SK-N-SH (cell line): ENCODE measurements at regions not wholly inside any gene's neighbourhood (a gene's known extent, or its start where the extent isn't known, plus 50 kb on each side); places are given as distances from the start of the nearest gene placed in this dataset.

Source experiments
- CTCF ChIA-PET: fragments of 300-600, 350-600 bp; formaldehyde crosslinking; extraction: SDS; loops from one replicate; lab custom pipeline; 2021; lab: Yijun Ruan, JAX
- POLR2A ChIA-PET: fragments of 350-600 bp; sonication (Branson Sonifier 250); formaldehyde crosslinking; extraction: SDS; loops from one replicate; lab custom pipeline; 2020; ENCODE audit warnings: antibody characterized with exemption, inconsistent platforms; lab: Yijun Ruan, JAX
- DNase-seq: peaks from one replicate; pipeline ENCODE4 v3.0.0; 2012
- H2AFZ ChIP-seq: fragments of 200-600 bp; sonication (generic); 2 replicates; pipeline ENCODE4 v1.8.1; 2016; ENCODE audit warnings: antibody characterized with exemption, mild to moderate bottlenecking, low read depth
- H3F3A ChIP-seq: fragments of 200-600 bp; sonication (generic); replicated peaks from 2 replicates; pipeline ENCODE3; 2016; ENCODE audit warnings: antibody characterized with exemption, mild to moderate bottlenecking; ENCODE audit not compliant: insufficient read depth
- H3K27ac ChIP-seq, 2 experiments: fragments of 200-500 bp in 1 of 2; fragments of 200-600 bp in 1 of 2; sonication (Bioruptor generic) in 1 of 2; sonication (generic), shearing (Covaris generic) in 1 of 2; 2 replicates each; pipeline versions ENCODE4 v1.5.1 to v1.6.1; 2014 to 2016; ENCODE audit warnings: low read depth in 2 of 2, inconsistent platforms in 1 of 2, low read length in 1 of 2, mild to moderate bottlenecking in 1 of 2, mixed read lengths in 1 of 2
- H3K27me3 ChIP-seq: fragments of 200-600 bp; sonication (generic), shearing (Covaris generic); 2 replicates; pipeline ENCODE4 v1.6.1; 2016; ENCODE audit warnings: mixed run types; ENCODE audit not compliant: insufficient read depth
- H3K36me3 ChIP-seq, 2 experiments: fragments of 200-500 bp in 1 of 2; fragments of 200-600 bp in 1 of 2; sonication (Bioruptor generic) in 1 of 2; sonication (generic) in 1 of 2; replicated peaks in 1 of 2; 2 replicates each; pipeline versions ENCODE3 to v1.5.1; 2014 to 2016; ENCODE audit warnings: low read length in 1 of 2, mild to moderate bottlenecking in 1 of 2; ENCODE audit not compliant: insufficient read depth in 2 of 2, control insufficient read depth in 1 of 2
- H3K4me1 ChIP-seq, 2 experiments: fragments of 200-500 bp in 1 of 2; fragments of 200-600 bp in 1 of 2; sonication (Bioruptor generic) in 1 of 2; sonication (generic), shearing (Covaris generic) in 1 of 2; 2 replicates each; pipeline versions ENCODE4 v1.5.1 to v1.6.1; 2014 to 2016; ENCODE audit warnings: low read depth in 1 of 2, low read length in 1 of 2, mixed run types in 1 of 2; ENCODE audit not compliant: insufficient read depth in 2 of 2, control insufficient read depth in 1 of 2
- H3K4me2 ChIP-seq: fragments of 200-600 bp; sonication (generic), shearing (Covaris generic); 2 replicates; pipeline ENCODE4 v1.6.1; 2017; ENCODE audit warnings: mixed run types
- H3K4me3 ChIP-seq, 2 experiments: fragments of 200-500 bp in 1 of 2; fragments of 200-600 bp in 1 of 2; sonication (Bioruptor generic) in 1 of 2; sonication (generic), shearing (Covaris generic) in 1 of 2; 2 replicates each; pipeline versions ENCODE4 v1.5.1 to v1.8.1; 2014 to 2016; ENCODE audit warnings: low read depth in 2 of 2, inconsistent platforms in 1 of 2, low read length in 1 of 2, mild to moderate bottlenecking in 1 of 2, mixed read lengths in 1 of 2, moderate library complexity in 1 of 2
- H3K79me2 ChIP-seq: fragments of 200-600 bp; sonication (generic); 2 replicates; pipeline ENCODE4 v1.8.1; 2017; ENCODE audit warnings: mild to moderate bottlenecking; ENCODE audit not compliant: insufficient read depth
- H3K9ac ChIP-seq: fragments of 200-600 bp; sonication (generic); 2 replicates; pipeline ENCODE4 v1.6.1; 2017; ENCODE audit warnings: mixed run types
- H3K9me2 ChIP-seq: fragments of 200-600 bp; sonication (generic); 2 replicates; pipeline ENCODE4 v1.6.1; 2017; ENCODE audit warnings: mixed run types
- H3K9me3 ChIP-seq: fragments of 200-600 bp; sonication (generic); 2 replicates; pipeline ENCODE4 v1.6.1; 2017; ENCODE audit warnings: mixed run types, mild to moderate bottlenecking, moderate library complexity
- H4K20me1 ChIP-seq: fragments of 200-600 bp; sonication (generic); 2 replicates; pipeline ENCODE4 v1.6.1; 2017; ENCODE audit warnings: mild to moderate bottlenecking, mixed run types; ENCODE audit not compliant: insufficient read depth
- CHD2 ChIP-seq: fragments of 150-350 bp; IDR thresholded peaks from 2 replicates; pipeline ENCODE4 v1.6.1; 2018; ENCODE audit warnings: low read length; ENCODE audit not compliant: partially characterized antibody
- EP300 ChIP-seq, 2 experiments: IDR thresholded peaks; 2 replicates each; pipeline versions ENCODE4 v1.4.0 to v1.6.1; 2012; ENCODE audit warnings: borderline replicate concordance in 1 of 2, low read depth in 1 of 2, low read length in 1 of 2
- FOSL2 ChIP-seq: IDR thresholded peaks from 2 replicates; pipeline ENCODE4 v1.4.0; 2012; ENCODE audit warnings: low read depth, mild to moderate bottlenecking, moderate library complexity, borderline replicate concordance
- FOXJ3 ChIP-seq: sonication (generic); formaldehyde crosslinking; IDR thresholded peaks from 2 replicates; pipeline ENCODE4 v1.5.1; 2020; ENCODE audit warnings: mild to moderate bottlenecking, missing genetic modification reagents
- JUND ChIP-seq: IDR thresholded peaks from 2 replicates; pipeline ENCODE4 v1.4.0; 2012
- NRF1 ChIP-seq: IDR thresholded peaks from 2 replicates; pipeline ENCODE4 v1.6.1; 2012; ENCODE audit warnings: low read depth, mild to moderate bottlenecking, low read length
- POLR2AphosphoS5 ChIP-seq: IDR thresholded peaks from 2 replicates; pipeline ENCODE4 v1.6.1; 2012; ENCODE audit warnings: low read depth, low read length
- SIN3A ChIP-seq: IDR thresholded peaks from 2 replicates; pipeline ENCODE4 v1.6.1; 2012; ENCODE audit warnings: low read depth, mild to moderate bottlenecking, low read length, moderate library complexity, borderline replicate concordance
- WGBS: methylation state at CpG from one replicate; pipeline ENCODE4 v1.1.6; 2017; ENCODE audit warnings: low lambda C conversion rate; 5-methylcytosine and 5-hydroxymethylcytosine counted together
- TF ChIP-seq, protein P1 (sequence below): IDR thresholded peaks from 2 replicates; pipeline ENCODE4; 2012
- TF ChIP-seq, protein P2 (sequence below): fragments of 200-600 bp; sonication (generic); IDR thresholded peaks from 2 replicates; pipeline ENCODE4 v1.6.1; 2017; ENCODE audit warnings: antibody characterized with exemption, mild to moderate bottlenecking, moderate library complexity
- TF ChIP-seq, protein P3 (sequence below): IDR thresholded peaks from 2 replicates; pipeline ENCODE4 v1.6.1; 2012; ENCODE audit warnings: mild to moderate bottlenecking, low read depth, low read length, moderate library complexity
- TF ChIP-seq, protein P4 (sequence below): fragments of 150-350 bp; IDR thresholded peaks from 2 replicates; pipeline ENCODE4 v1.6.1; 2017; ENCODE audit warnings: antibody characterized with exemption, low read length, low read depth, borderline replicate concordance

DNA sequence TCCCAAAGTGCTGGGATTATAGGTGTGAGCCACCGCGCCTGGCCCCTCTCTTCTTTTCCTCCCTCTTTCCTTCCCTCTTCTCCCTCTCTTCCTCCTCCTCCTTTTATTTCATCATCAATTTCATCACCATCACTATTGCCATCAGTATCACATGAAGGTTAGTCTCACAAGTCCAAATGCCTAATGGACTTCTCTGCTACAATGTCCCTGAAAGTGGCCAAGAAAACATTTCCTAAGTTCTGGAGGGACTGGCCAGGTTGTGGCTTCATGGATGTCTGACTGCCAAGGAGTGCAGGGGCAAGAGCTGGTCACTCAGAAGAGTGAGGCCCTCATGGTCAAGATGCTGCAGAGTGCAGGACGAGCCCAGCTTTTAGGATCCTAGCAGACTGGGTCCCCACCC, 97.6 kb downstream of the SYNE3 start:
- H3K27me3 ChIP-seq = no peaks in the 10 kb centered on the region
- H3K36me3 ChIP-seq = no peaks in the 10 kb centered on the region
- H3K79me2 ChIP-seq = no peaks in the 10 kb centered on the region
- 85% methylated on average over 3 of the region's 3 CpGs for WGBS
- TF ChIP-seq FOSL2 (no peak), SIN3A (no peak), FOXJ3 (CRISPR knock-in tag) (no peak)
- TF ChIP-seq, all 33 proteins: peak for 0
- Histone ChIP-seq H2AFZ (no peak overlapping the region), H3K9me3 (no peaks in the 10 kb centered on the region), H3K9me2 (no peaks in the 10 kb centered on the region), H3K27ac (no peak overlapping the region), H4K20me1 (no peaks in the 10 kb centered on the region), H3F3A (no peaks in the 10 kb centered on the region), H3K4me3 (no peak overlapping the region), H3K9ac (no peak overlapping the region), H3K4me2 (no peak overlapping the region), H3K4me1 (peaks cover 0 to 7% of the 10 kb centered on the region in 2 experiments; a peak in 1 of 4 replicates)
- ChIA-PET CTCF (interaction anchor here (2.5 kb wide), 1 partner anchor 14 kb away, joined by 8 read pairs; no protein-coding TSS in a partner anchor), POLR2A (no interaction called here)
- DNase-seq = no peak

DNA sequence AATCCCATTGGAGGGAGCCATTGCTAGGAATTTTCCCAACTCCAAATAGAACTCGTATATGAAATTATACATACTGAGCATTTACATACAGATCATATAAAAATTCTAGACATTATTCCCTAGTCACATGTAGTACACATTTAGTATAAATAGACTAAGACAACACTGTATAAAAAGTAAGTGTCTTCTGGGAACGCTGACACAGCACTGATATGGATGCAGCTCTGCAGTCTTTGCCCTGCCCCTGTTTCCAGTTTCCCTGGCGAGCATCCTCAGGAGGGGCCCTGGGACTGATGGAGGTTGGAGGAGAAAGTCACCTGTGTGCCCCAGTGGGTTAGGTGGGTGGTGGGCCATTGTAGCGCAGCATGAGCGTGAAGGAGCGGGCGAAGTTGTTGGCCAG, 97.8 kb upstream of the CLMN start:
- H3K9ac ChIP-seq = no peak overlapping the region
- H3K4me3 ChIP-seq = no peak overlapping the region
- no peak overlapping the region for H2AFZ ChIP-seq
- WGBS = 90% methylated on average over 6 of the region's 7 CpGs
- POLR2A ChIA-PET = no interaction called here
- DNase-seq = no peak
- H3F3A ChIP-seq = no peaks in the 10 kb centered on the region
- CTCF ChIA-PET = interaction anchor here (1.2 to 2.5 kb wide), 2 partner anchors 15 to 125 kb away, joined by 4 to 8 read pairs; no protein-coding TSS in a partner anchor
- no peaks in the 10 kb centered on the region for H4K20me1 ChIP-seq
- H3K27ac ChIP-seq = no peak overlapping the region
- TF ChIP-seq JUND = no peak
- TF ChIP-seq, protein P1, sequence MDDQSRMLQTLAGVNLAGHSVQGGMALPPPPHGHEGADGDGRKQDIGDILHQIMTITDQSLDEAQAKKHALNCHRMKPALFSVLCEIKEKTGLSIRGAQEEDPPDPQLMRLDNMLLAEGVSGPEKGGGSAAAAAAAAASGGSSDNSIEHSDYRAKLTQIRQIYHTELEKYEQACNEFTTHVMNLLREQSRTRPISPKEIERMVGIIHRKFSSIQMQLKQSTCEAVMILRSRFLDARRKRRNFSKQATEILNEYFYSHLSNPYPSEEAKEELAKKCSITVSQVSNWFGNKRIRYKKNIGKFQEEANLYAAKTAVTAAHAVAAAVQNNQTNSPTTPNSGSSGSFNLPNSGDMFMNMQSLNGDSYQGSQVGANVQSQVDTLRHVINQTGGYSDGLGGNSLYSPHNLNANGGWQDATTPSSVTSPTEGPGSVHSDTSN = no peak
- TF ChIP-seq, protein P2, sequence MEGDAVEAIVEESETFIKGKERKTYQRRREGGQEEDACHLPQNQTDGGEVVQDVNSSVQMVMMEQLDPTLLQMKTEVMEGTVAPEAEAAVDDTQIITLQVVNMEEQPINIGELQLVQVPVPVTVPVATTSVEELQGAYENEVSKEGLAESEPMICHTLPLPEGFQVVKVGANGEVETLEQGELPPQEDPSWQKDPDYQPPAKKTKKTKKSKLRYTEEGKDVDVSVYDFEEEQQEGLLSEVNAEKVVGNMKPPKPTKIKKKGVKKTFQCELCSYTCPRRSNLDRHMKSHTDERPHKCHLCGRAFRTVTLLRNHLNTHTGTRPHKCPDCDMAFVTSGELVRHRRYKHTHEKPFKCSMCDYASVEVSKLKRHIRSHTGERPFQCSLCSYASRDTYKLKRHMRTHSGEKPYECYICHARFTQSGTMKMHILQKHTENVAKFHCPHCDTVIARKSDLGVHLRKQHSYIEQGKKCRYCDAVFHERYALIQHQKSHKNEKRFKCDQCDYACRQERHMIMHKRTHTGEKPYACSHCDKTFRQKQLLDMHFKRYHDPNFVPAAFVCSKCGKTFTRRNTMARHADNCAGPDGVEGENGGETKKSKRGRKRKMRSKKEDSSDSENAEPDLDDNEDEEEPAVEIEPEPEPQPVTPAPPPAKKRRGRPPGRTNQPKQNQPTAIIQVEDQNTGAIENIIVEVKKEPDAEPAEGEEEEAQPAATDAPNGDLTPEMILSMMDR = peak; percentile 26; the same call in 1 of the 2 replicates
- no peaks in the 10 kb centered on the region for H3K9me2 ChIP-seq
- H3K36me3 ChIP-seq = no peaks in the 10 kb centered on the region
- no peak overlapping the region for H3K4me2 ChIP-seq
- H3K27me3 ChIP-seq = no peaks in the 10 kb centered on the region
- H3K9me3 ChIP-seq = no peaks in the 10 kb centered on the region
- H3K79me2 ChIP-seq = no peaks in the 10 kb centered on the region
- H3K4me1 ChIP-seq = peaks cover 0 to 21% of the 10 kb centered on the region in 2 experiments; a peak in 1 of 4 replicates

DNA sequence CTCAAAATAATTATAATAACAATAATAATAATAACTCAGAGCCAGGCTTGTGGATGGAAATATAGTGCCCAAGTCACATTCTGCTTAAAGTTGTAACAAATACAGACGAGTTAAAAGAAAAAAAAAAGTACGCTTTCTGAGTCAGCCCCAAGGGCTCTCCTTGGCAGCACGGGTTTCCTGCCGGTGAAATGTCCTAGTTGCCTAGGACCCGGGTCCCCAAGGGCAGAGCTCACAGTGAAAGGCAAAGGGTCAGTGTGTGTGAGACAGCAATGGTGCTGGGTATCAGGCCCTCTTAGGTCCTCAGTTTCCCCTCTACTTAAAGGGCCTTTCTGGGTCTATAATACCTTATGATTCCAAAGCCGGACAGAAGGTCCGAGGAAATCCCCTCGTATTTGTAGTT, 96.3 kb upstream of the CLMN start:
- Histone ChIP-seq H3K9me3 (no peaks in the 10 kb centered on the region), H4K20me1 (no peaks in the 10 kb centered on the region), H3K4me3 (no peak overlapping the region), H2AFZ (no peak overlapping the region), H3K4me1 (peaks cover 0 to 26% of the 10 kb centered on the region in 2 experiments; a peak in 1 of 4 replicates), H3K4me2 (no peak overlapping the region), H3K27me3 (no peaks in the 10 kb centered on the region), H3K36me3 (no peaks in the 10 kb centered on the region), H3K79me2 (no peaks in the 10 kb centered on the region), H3K9ac (no peak overlapping the region), H3F3A (no peaks in the 10 kb centered on the region), H3K9me2 (no peaks in the 10 kb centered on the region), H3K27ac (no peak overlapping the region)
- CTCF ChIA-PET = interaction anchor here (0.6 to 2.8 kb wide), 6 partner anchors 11 to 450 kb away, joined by 3 to 8 read pairs (median 4); no protein-coding TSS in a partner anchor
- DNase-seq = no peak
- WGBS = 79% methylated on average over 8 of the region's 8 CpGs
- POLR2A ChIA-PET = no interaction called here
- TF ChIP-seq POLR2AphosphoS5 (no peak), CHD2 (no peak), NRF1 (no peak), EP300 (IDR thresholded peaks at IDR 0.05; ENCODE audit: borderline replicate concordance in 1 of 2, low read depth in 1 of 2, low read length in 1 of 2) (no peak), SIN3A (no peak)
- TF ChIP-seq, protein P3, sequence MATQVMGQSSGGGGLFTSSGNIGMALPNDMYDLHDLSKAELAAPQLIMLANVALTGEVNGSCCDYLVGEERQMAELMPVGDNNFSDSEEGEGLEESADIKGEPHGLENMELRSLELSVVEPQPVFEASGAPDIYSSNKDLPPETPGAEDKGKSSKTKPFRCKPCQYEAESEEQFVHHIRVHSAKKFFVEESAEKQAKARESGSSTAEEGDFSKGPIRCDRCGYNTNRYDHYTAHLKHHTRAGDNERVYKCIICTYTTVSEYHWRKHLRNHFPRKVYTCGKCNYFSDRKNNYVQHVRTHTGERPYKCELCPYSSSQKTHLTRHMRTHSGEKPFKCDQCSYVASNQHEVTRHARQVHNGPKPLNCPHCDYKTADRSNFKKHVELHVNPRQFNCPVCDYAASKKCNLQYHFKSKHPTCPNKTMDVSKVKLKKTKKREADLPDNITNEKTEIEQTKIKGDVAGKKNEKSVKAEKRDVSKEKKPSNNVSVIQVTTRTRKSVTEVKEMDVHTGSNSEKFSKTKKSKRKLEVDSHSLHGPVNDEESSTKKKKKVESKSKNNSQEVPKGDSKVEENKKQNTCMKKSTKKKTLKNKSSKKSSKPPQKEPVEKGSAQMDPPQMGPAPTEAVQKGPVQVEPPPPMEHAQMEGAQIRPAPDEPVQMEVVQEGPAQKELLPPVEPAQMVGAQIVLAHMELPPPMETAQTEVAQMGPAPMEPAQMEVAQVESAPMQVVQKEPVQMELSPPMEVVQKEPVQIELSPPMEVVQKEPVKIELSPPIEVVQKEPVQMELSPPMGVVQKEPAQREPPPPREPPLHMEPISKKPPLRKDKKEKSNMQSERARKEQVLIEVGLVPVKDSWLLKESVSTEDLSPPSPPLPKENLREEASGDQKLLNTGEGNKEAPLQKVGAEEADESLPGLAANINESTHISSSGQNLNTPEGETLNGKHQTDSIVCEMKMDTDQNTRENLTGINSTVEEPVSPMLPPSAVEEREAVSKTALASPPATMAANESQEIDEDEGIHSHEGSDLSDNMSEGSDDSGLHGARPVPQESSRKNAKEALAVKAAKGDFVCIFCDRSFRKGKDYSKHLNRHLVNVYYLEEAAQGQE = no peak
- TF ChIP-seq, protein P4, sequence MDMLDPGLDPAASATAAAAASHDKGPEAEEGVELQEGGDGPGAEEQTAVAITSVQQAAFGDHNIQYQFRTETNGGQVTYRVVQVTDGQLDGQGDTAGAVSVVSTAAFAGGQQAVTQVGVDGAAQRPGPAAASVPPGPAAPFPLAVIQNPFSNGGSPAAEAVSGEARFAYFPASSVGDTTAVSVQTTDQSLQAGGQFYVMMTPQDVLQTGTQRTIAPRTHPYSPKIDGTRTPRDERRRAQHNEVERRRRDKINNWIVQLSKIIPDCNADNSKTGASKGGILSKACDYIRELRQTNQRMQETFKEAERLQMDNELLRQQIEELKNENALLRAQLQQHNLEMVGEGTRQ = no peak
